SU-DHL-6 (cell line): ENCODE measurements at regions not wholly inside any gene's neighbourhood (a gene's known extent, or its start where the extent isn't known, plus 50 kb on each side); places are given as distances from the start of the nearest gene placed in this dataset.

Experiments used
- CTCF ChIP-seq: fragments of 200-600 bp; sonication (generic); IDR thresholded peaks from one replicate; pipeline ENCODE4 v1.5.1; 2017; ENCODE audit warnings: antibody characterized with exemption, mild to moderate bottlenecking, low read length, moderate library complexity; ENCODE audit not compliant: insufficient read depth, poor library complexity, severe bottlenecking
- EZH2phosphoT487 ChIP-seq: fragments of 200-600 bp; sonication (generic), shearing (Covaris generic); conservative IDR thresholded peaks from 2 replicates; pipeline ENCODE4 v1.6.1; 2018; ENCODE audit warnings: mild to moderate bottlenecking, antibody characterized with exemption, low read length, moderate library complexity, mixed read lengths

DNA sequence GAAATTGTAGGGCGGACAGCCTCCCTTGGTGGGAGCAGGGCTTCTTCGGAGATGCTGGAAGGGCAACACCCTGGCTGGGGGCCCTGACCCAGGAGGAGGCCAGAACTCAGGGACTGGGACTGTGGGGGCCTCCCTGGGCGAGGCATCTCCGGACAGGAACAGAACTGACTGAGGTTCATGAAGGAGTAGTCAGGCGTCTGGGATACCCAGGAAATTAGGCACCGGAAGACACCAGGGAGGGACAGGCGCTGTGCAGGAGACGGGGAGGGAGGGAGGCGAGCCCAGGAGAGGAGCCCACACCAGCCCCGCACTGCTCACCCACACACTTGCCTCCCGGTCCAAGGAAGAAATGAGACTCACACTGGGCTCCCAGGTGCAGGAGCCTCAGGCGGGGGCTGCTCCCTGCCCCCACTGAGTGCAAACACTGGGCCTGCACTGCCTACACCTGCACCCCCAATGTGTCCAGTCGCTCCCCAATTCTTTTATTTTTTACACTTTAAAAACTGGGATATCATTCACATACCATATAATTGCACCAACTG lies 262.6 kb upstream of the SFSWAP start:
- TF ChIP-seq CTCF (no peak), EZH2phosphoT487 (no peak)
